ENCODE measurements at regions not wholly inside any gene's neighbourhood (a gene's known extent, or its start where the extent isn't known, plus 50 kb on each side); places are given as distances from the start of the nearest gene placed in this dataset.
A peak's percentile ranks its signal among the peaks of the same experiment; 100 is the strongest.
"Not testable (repeated sequence)": the region's sequence is repeated elsewhere in the genome, so short reads cannot be mapped to it uniquely, and the experiment has no call there.

DNA sequence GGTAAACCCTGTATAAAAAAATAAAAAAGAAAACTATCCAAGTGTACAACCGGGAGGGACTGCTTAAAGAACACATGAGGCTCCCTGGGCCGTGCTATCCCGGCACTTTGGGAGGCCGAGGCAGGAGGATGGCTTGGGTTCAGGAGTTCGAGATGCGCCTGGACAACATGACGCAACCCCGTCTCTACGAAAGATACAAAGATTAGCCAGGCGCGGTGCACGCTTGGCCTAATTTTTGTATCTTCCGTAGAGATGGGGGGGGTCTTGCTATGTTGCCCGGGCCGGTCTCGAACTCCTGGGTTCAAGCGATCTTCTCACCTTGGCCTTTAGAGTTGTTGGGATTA is 101.7 kb upstream of the VKORC1L1 start (continued):
- TF ChIP-seq CXXC5 (CRISPR knock-in tag; IDR thresholded peaks at IDR 0.05) = 0 out of 2 replicates have a peak, but pooled peaks have one; percentile 20

GRCh38 chr7:65776677-65777076 is 96.2 kb upstream of the VKORC1L1 start:
- H3K27me3 ChIP-seq (ENCODE audit: control insufficient read depth in 2 of 2, insufficient read depth in 2 of 2, low read length in 2 of 2); in situ Hi-C loops (cut with MboI); BruUV-seq (replicated peaks); H4K20me1 ChIP-seq (replicated peaks; ENCODE audit: control insufficient read depth, insufficient read depth, low read length); FAIRE-seq; POLR2A ChIA-PET; H3K4me1 ChIP-seq (replicated peaks in 1 of 2; ENCODE audit: control insufficient read depth in 2 of 2, insufficient read depth in 2 of 2, low read length in 2 of 2); DNase-seq (ENCODE audit: extremely low read depth in 1 of 4, low spot score in 3 of 4); H3K79me2 ChIP-seq (ENCODE audit: control insufficient read depth, insufficient read depth, low read length); H3K27ac ChIP-seq (ENCODE audit: extremely low read depth, low read depth, low read length); H3K9ac ChIP-seq (ENCODE audit: insufficient read depth in 1 of 2, low read depth in 2 of 2, low read length in 2 of 2); H3K4me2 ChIP-seq (ENCODE audit: insufficient read depth, low read length); intact Hi-C loops (cut with micrococcal nuclease); CTCF ChIA-PET (ENCODE audit: low intra/inter-chr PET ratio); H2AFZ ChIP-seq (ENCODE audit: low read depth, low read length); ATAC-seq; H3K9me3 ChIP-seq (replicated peaks; ENCODE audit: control insufficient read depth, insufficient read depth, low read depth, low read length); H3K4me3 ChIP-seq; H3K9me1 ChIP-seq (ENCODE audit: control insufficient read depth, insufficient read depth, low read length); H3K36me3 ChIP-seq (ENCODE audit: control insufficient read depth, insufficient read depth, low read length): not testable (repeated sequence)
- 34% methylated on average over 5 of the region's 6 CpGs for WGBS (ENCODE audit: insufficient coverage, low coverage, missing lambda C conversion rate)

DNA sequence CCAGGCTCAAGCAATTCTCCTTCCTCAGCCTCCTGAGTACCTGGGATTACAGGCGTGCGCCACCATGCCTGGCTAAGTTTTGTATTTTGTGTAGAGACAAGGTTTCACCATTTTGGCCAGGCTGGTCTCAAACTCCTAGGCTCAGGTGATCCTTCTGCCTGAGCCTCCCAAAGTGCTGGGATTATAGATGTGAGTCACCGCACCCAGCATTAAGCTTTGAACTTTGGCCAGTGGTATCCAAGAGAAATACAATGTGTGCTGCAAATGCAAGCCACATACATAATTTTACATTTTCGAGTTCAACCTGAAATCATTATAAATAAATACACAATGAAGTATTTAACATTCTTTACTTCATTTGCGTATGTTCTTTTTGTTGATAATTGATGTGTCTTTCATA is 82.9 kb upstream of the VKORC1L1 start:
- POLR2A ChIA-PET; DNase-seq (ENCODE audit: extremely low read depth in 1 of 4, low spot score in 3 of 4); H3K9me3 ChIP-seq (replicated peaks; ENCODE audit: control insufficient read depth, insufficient read depth, low read depth, low read length); H3K9me1 ChIP-seq (ENCODE audit: control insufficient read depth, insufficient read depth, low read length); FAIRE-seq; H3K27ac ChIP-seq (ENCODE audit: extremely low read depth, low read depth, low read length); H3K4me3 ChIP-seq; H2AFZ ChIP-seq (ENCODE audit: low read depth, low read length); CTCF ChIA-PET (ENCODE audit: low intra/inter-chr PET ratio); ATAC-seq; H3K4me2 ChIP-seq (ENCODE audit: insufficient read depth, low read length); in situ Hi-C loops (cut with MboI); H3K36me3 ChIP-seq (ENCODE audit: control insufficient read depth, insufficient read depth, low read length); H3K9ac ChIP-seq (ENCODE audit: insufficient read depth in 1 of 2, low read depth in 2 of 2, low read length in 2 of 2); H3K27me3 ChIP-seq (ENCODE audit: control insufficient read depth in 2 of 2, insufficient read depth in 2 of 2, low read length in 2 of 2); H3K79me2 ChIP-seq (ENCODE audit: control insufficient read depth, insufficient read depth, low read length); H4K20me1 ChIP-seq (replicated peaks; ENCODE audit: control insufficient read depth, insufficient read depth, low read length); BruUV-seq (replicated peaks); H3K4me1 ChIP-seq (replicated peaks in 1 of 2; ENCODE audit: control insufficient read depth in 2 of 2, insufficient read depth in 2 of 2, low read length in 2 of 2): not testable (repeated sequence)
- WGBS (ENCODE audit: insufficient coverage, low coverage, missing lambda C conversion rate) = 65% methylated on average over 5 of the region's 5 CpGs
- intact Hi-C loops (cut with micrococcal nuclease) = loop anchor here (10.0 kb wide), 1 partner anchor 685 kb away; no protein-coding TSS in a partner anchor

DNA sequence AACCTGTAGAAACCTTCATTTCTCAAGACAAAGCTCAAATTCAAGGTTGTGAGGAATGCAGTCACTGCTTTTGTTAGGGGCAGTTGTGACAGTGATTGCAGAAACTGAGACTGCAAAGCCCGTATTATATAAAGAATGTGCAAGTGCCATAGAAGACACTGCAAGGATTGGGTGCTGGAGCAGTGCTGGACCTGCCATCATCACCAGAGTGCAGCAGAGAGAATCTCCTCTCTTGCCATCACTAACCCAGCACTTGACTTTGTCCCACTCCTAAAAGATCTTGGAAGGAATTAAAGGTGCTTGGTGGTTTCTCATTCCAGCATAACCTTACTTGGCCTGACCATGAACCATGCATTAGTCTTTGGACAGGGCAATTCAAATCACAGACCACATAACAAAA is 81.1 kb upstream of the VKORC1L1 start:
- peak; percentile 71 for ATAC-seq
- FAIRE-seq; H3K9me3 ChIP-seq (replicated peaks; ENCODE audit: control insufficient read depth, insufficient read depth, low read depth, low read length); H3K9me1 ChIP-seq (ENCODE audit: control insufficient read depth, insufficient read depth, low read length); H3K4me1 ChIP-seq (replicated peaks in 1 of 2; ENCODE audit: control insufficient read depth in 2 of 2, insufficient read depth in 2 of 2, low read length in 2 of 2); H3K79me2 ChIP-seq (ENCODE audit: control insufficient read depth, insufficient read depth, low read length); H4K20me1 ChIP-seq (replicated peaks; ENCODE audit: control insufficient read depth, insufficient read depth, low read length); BruUV-seq (replicated peaks); H3K27me3 ChIP-seq (ENCODE audit: control insufficient read depth in 2 of 2, insufficient read depth in 2 of 2, low read length in 2 of 2); H2AFZ ChIP-seq (ENCODE audit: low read depth, low read length); H3K9ac ChIP-seq (ENCODE audit: insufficient read depth in 1 of 2, low read depth in 2 of 2, low read length in 2 of 2); POLR2A ChIA-PET; H3K36me3 ChIP-seq (ENCODE audit: control insufficient read depth, insufficient read depth, low read length); DNase-seq (ENCODE audit: extremely low read depth in 1 of 4, low spot score in 3 of 4); H3K27ac ChIP-seq (ENCODE audit: extremely low read depth, low read depth, low read length); H3K4me2 ChIP-seq (ENCODE audit: insufficient read depth, low read length); in situ Hi-C loops (cut with MboI); H3K4me3 ChIP-seq: not testable (repeated sequence)
- whole genome bisulfite sequencing (ENCODE audit: insufficient coverage, low coverage, missing lambda C conversion rate) = 22% methylated on average over 1 of the region's 1 CpG
- CTCF ChIA-PET (ENCODE audit: low intra/inter-chr PET ratio) = interaction anchor here (0.6 kb wide), 1 partner anchor 41 kb away, joined by 3 read pairs; no protein-coding TSS in a partner anchor
- intact Hi-C loops (cut with micrococcal nuclease) = loop anchor here (10.0 kb wide), 1 partner anchor 687 kb away; no protein-coding TSS in a partner anchor

DNA sequence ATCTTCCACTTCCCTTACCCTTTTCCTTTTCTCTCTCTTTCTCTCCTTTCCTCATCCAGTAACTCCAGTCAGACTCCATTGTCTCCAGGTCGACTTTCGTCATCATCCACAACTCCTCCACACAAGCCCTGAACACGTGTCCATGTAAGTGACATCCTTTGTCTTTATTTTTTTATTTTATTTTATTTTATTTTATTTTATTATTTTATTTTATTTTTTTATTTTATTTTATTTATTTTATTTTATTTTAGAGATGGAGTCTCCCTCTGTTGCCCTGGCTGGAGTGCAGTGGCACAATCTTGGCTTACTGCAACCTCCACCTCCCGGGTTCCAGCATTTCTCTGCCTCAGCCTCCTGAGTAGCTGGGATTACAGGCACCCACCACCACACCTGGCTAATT is 80.1 kb upstream of the VKORC1L1 start:
- FAIRE-seq; CTCF ChIA-PET (ENCODE audit: low intra/inter-chr PET ratio); H3K4me1 ChIP-seq (replicated peaks in 1 of 2; ENCODE audit: control insufficient read depth in 2 of 2, insufficient read depth in 2 of 2, low read length in 2 of 2); BruUV-seq (replicated peaks); H3K9me3 ChIP-seq (replicated peaks; ENCODE audit: control insufficient read depth, insufficient read depth, low read depth, low read length); H3K9me1 ChIP-seq (ENCODE audit: control insufficient read depth, insufficient read depth, low read length); H3K27ac ChIP-seq (ENCODE audit: extremely low read depth, low read depth, low read length); H3K36me3 ChIP-seq (ENCODE audit: control insufficient read depth, insufficient read depth, low read length); H3K9ac ChIP-seq (ENCODE audit: insufficient read depth in 1 of 2, low read depth in 2 of 2, low read length in 2 of 2); POLR2A ChIA-PET; ATAC-seq; H4K20me1 ChIP-seq (replicated peaks; ENCODE audit: control insufficient read depth, insufficient read depth, low read length); H3K4me3 ChIP-seq; H3K4me2 ChIP-seq (ENCODE audit: insufficient read depth, low read length); H3K27me3 ChIP-seq (ENCODE audit: control insufficient read depth in 2 of 2, insufficient read depth in 2 of 2, low read length in 2 of 2); in situ Hi-C loops (cut with MboI); DNase-seq (ENCODE audit: extremely low read depth in 1 of 4, low spot score in 3 of 4); H2AFZ ChIP-seq (ENCODE audit: low read depth, low read length); H3K79me2 ChIP-seq (ENCODE audit: control insufficient read depth, insufficient read depth, low read length): not testable (repeated sequence)
- WGBS (ENCODE audit: insufficient coverage, low coverage, missing lambda C conversion rate) = 51% methylated on average over 4 of the region's 4 CpGs
- intact Hi-C loops (cut with micrococcal nuclease) = loop anchor here (10.0 kb wide), 1 partner anchor 688 kb away; no protein-coding TSS in a partner anchor

Measured in K562 (cell line).